Sigmoid colon (tissue), 4 donors: ENCODE measurements at regions not wholly inside any gene's neighbourhood (a gene's known extent, or its start where the extent isn't known, plus 50 kb on each side); places are given as distances from the start of the nearest gene placed in this dataset.

ENCODE experiments used
- CTCF ChIP-seq, 4 experiments: fragments of 450-650 bp in 3 of 4; fragments of 200-600 bp in 1 of 4; IDR thresholded peaks; one replicate each; pipeline ENCODE4 v1.5.1; 2016 to 2019; ENCODE audit warnings: antibody characterized with exemption in 4 of 4, mild to moderate bottlenecking in 3 of 4, moderate library complexity in 2 of 4
- EP300 ChIP-seq, 4 donors: sonication (generic); formaldehyde crosslinking; IDR thresholded peaks; one replicate each; pipeline ENCODE4 v1.6.1; 2017; ENCODE audit warnings: antibody characterized with exemption in 4 of 4
- POLR2A ChIP-seq, 2 donors: fragments of 450-650 bp; IDR thresholded peaks; one replicate each; pipeline ENCODE4 v1.6.1; 2016; ENCODE audit warnings: antibody characterized with exemption in 2 of 2, mild to moderate bottlenecking in 2 of 2, moderate library complexity in 2 of 2

- TF ChIP-seq POLR2A (IDR thresholded peaks at IDR 0.05) (no peak), CTCF (IDR thresholded peaks at IDR 0.05) (no peak), EP300 (IDR thresholded peaks at IDR 0.05) (no peak)
Measured at GRCh38 chr2:240303896-240304745, 131.3 kb upstream of the GPC1 start.
